Psoas muscle (tissue), 7 donors: ENCODE measurements at regions not wholly inside any gene's neighbourhood (a gene's known extent, or its start where the extent isn't known, plus 50 kb on each side); places are given as distances from the start of the nearest gene placed in this dataset.
A peak's percentile ranks its signal among the peaks of the same experiment; 100 is the strongest.
"Not testable (repeated sequence)": the region's sequence is repeated elsewhere in the genome, so short reads cannot be mapped to it uniquely, and the experiment has no call there.

Experiments
- ATAC-seq, 4 donors: fragments of 200-7000 bp; cut with Tn5 transposase; one replicate each; pipeline ENCODE4 v1.9.1; 2020; ENCODE audit warnings: moderate library complexity in 3 of 4, mild to moderate bottlenecking in 2 of 4
- DNase-seq, 2 donors: peaks; one replicate each; pipeline ENCODE4 v3.0.0-alpha.2; 2020
- H3K27ac ChIP-seq: fragments of 200-600 bp; one replicate; pipeline ENCODE4 v1.8.0; 2022
- H3K27me3 ChIP-seq, 3 donors: fragments of 200-600 bp in 1 of 3; one replicate each; pipeline versions ENCODE4 v1.6.1 to v1.8.0; 2013 to 2022; ENCODE audit warnings: low read length in 2 of 3, mild to moderate bottlenecking in 2 of 3, moderate library complexity in 1 of 3; ENCODE audit not compliant: insufficient read depth in 3 of 3
- H3K36me3 ChIP-seq, 2 donors: fragments of 200-600 bp in 1 of 2; one replicate each; pipeline versions ENCODE4 v1.6.1 to v1.8.0; 2013 to 2022; ENCODE audit warnings: low read depth in 1 of 2, mild to moderate bottlenecking in 1 of 2, moderate library complexity in 1 of 2; ENCODE audit not compliant: insufficient read depth in 1 of 2
- H3K4me1 ChIP-seq: fragments of 200-600 bp; one replicate; pipeline ENCODE4 v1.8.0; 2022
- H3K4me3 ChIP-seq: fragments of 200-600 bp; one replicate; pipeline ENCODE4 v1.8.0; 2022; ENCODE audit warnings: mild to moderate bottlenecking
- H3K9me3 ChIP-seq: fragments of 200-600 bp; one replicate; pipeline ENCODE4 v1.8.0; 2022
- WGBS, 3 donors: extraction: QIAGEN DNeasy Blood & Tissue Kit; methylation state at CpG; one replicate each; pipeline versions ENCODE4 v1.1.6 to v1.1.7; 2013; 5-methylcytosine and 5-hydroxymethylcytosine counted together
- intact Hi-C, 2 donors: fragments of 100-400 bp; cut with DNase I; formaldehyde crosslinking; loops; one replicate each; pipeline versions ENCODE4 v1.11.0 to v1.14.2; 2022
- donor health status: healthy with polysubstance abuse.
- donor health status: DM: no; HTN: no; CAD: no; lungs with moderate emphysema.
- donor health status: Bipolar disorder and iron deficiency.
- donor health status: healthy.
- donor health status: DM: yes; HTN: yes; CAD: no.
- donor health status: DM: no; HTN: no; CAD: no.
- donor health status: DM: yes; HTN: yes; CAD: no.

- H3K36me3 ChIP-seq, H3K27me3 ChIP-seq, H3K9me3 ChIP-seq, H3K4me1 ChIP-seq, intact Hi-C loops, H3K4me3 ChIP-seq: not testable (repeated sequence)
- H3K27ac ChIP-seq = peak overlapping the region; percentile 58
- ATAC-seq (peak; percentile 77 to 86 (median 80)), DNase-seq (peak; percentile 84 to 87)
- WGBS, 3 donors = 21 to 31% (median 27%) methylated on average over 16 to 19 of the region's 19 CpGs
These were observed 137.3 kb upstream of the ZNF469 start for GRCh38 chr16:88245241-88246081.

DNA sequence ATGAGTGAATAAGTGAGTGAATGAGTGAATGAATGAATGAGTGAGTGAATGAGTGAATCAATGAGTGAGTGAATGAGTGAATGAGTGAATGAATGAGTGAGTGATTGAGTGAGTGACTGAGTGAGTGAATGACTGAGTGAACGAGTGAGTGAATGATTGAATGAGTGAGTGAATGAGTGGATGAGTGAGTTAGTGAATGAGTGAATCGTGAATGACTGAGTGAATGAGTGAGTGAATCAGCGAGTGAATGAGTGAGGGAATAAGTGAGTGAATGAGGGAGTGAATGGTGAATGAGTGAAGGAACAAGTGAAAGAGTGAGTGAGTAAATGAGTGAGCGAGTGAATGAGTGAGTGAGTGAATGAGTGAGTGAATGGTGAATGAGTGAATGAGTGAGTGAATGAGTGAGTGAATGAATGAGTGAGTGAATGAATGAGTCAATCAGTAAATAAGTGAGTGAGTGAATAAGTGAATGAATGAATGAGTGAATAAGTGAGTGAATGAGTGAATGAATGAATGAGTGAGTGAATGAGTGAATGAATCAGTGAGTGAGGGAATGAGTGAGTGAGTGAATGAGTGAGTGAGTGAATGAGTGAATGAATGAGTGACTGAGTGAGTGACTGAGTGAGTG is 135.7 kb upstream of the ZNF469 start:
- H3K27ac ChIP-seq, H3K27me3 ChIP-seq, ATAC-seq, H3K4me3 ChIP-seq, intact Hi-C loops, H3K4me1 ChIP-seq, H3K36me3 ChIP-seq, DNase-seq, H3K9me3 ChIP-seq: not testable (repeated sequence)
- WGBS, 3 donors = 96 to 98% (median 98%) methylated on average over 4 of the region's 4 CpGs

DNA sequence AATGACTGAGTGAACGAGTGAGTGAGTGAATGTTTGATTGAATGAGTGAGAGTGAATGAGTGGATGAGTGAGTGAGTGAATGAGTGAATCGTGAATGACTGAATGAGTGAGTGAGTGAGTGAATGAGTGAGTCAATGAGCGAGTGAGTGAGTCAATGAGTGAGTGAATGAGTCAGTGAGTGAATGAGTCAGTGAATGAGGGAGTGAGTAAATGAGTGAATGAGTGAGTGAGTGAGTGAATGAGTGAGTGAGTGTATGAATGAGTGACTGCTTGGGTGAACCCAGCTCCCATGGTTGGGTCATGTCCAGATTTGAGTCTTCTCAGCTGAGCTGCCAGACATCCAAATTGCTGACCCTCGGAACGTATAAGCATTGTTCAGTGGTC is 135.2 kb upstream of the ZNF469 start:
- ATAC-seq = peak in 1 of 4 donors; percentile 30
- H3K36me3 ChIP-seq, H3K27me3 ChIP-seq, intact Hi-C loops, H3K4me1 ChIP-seq, H3K27ac ChIP-seq, H3K9me3 ChIP-seq, DNase-seq, H3K4me3 ChIP-seq: not testable (repeated sequence)
- WGBS, 3 donors = 87 to 88% (median 87%) methylated on average over 5 of the region's 5 CpGs

DNA sequence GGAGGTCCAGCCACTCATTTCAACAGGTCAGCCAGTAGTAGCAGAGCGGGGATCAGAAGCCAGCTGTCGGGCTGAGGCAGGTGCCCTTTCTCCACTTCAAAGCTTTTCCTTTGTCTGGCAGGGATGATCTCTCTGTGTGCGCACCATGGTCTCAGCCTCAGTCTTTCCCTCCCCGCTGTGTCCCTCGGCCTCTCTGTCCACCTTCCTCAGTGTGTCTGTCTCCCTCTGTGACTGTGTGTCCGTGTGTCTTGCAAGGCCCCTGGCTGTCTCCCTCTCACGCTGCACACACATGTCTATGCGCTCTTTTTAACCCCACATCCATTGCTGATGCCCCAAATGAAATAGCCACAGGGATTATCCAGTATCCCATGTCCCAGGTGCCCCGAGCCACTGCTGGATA is 134.0 kb upstream of the ZNF469 start:
- H3K27me3 ChIP-seq, H3K4me1 ChIP-seq, H3K9me3 ChIP-seq, H3K27ac ChIP-seq, intact Hi-C loops, H3K36me3 ChIP-seq, H3K4me3 ChIP-seq, ATAC-seq, DNase-seq: not testable (repeated sequence)
- 87 to 97% (median 90%) methylated on average over 7 to 9 of the region's 9 CpGs for WGBS, 3 donors

DNA sequence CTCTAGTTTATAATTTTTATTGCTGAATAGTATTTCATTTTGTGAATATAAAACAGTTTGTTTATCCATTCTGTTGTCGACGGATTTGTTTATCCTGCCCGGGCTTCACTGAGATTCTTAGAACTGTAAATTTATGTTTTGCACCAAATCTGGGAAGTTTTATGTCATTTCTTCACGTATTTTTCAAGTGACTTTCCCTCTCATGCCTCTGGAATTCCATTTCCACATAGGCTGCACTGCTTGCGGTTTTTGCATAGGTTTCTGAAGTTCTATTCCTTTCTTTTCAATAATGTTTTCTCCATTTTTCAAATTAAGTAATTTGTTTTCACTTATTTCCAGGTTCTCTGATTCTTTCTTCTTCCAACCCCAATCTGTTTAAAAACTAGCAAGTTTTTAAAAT is 132.4 kb upstream of the ZNF469 start:
- H3K36me3 ChIP-seq, ATAC-seq, H3K9me3 ChIP-seq, H3K27me3 ChIP-seq, intact Hi-C loops, DNase-seq, H3K27ac ChIP-seq, H3K4me3 ChIP-seq, H3K4me1 ChIP-seq: not testable (repeated sequence)
- WGBS, 3 donors = 86 to 90% (median 86%) methylated on average over 5 of the region's 5 CpGs

GRCh38 chr16:88252057-88252794 is 130.5 kb upstream of the ZNF469 start:
- H3K27me3 ChIP-seq, H3K36me3 ChIP-seq, intact Hi-C loops, H3K27ac ChIP-seq, ATAC-seq, H3K9me3 ChIP-seq, H3K4me3 ChIP-seq, DNase-seq, H3K4me1 ChIP-seq: not testable (repeated sequence)
- WGBS, 3 donors = 47 to 71% (median 59%) methylated on average over 3 to 4 of the region's 7 CpGs

- H3K4me3 ChIP-seq, intact Hi-C loops, DNase-seq, H3K4me1 ChIP-seq, H3K27ac ChIP-seq, H3K27me3 ChIP-seq, ATAC-seq, H3K36me3 ChIP-seq, H3K9me3 ChIP-seq: not testable (repeated sequence)
- 93 to 100% (median 93%) methylated on average over 2 of the region's 2 CpGs for WGBS, 3 donors
These were observed 124.6 kb upstream of the ZNF469 start for GRCh38 chr16:88258141-88258540.

GRCh38 chr16:88258764-88259525 is 123.8 kb upstream of the ZNF469 start:
- H3K4me3 ChIP-seq, H3K9me3 ChIP-seq, ATAC-seq, H3K4me1 ChIP-seq, H3K36me3 ChIP-seq, intact Hi-C loops, DNase-seq, H3K27me3 ChIP-seq, H3K27ac ChIP-seq: not testable (repeated sequence)
- 47 to 51% (median 48%) methylated on average over 24 to 32 of the region's 32 CpGs for WGBS, 3 donors

- H3K27me3 ChIP-seq, ATAC-seq, H3K27ac ChIP-seq, DNase-seq, intact Hi-C loops, H3K4me3 ChIP-seq, H3K36me3 ChIP-seq, H3K9me3 ChIP-seq, H3K4me1 ChIP-seq: not testable (repeated sequence)
- 77 to 84% (median 82%) methylated on average over 8 to 10 of the region's 10 CpGs for WGBS, 3 donors
These were observed 123.2 kb upstream of the ZNF469 start for GRCh38 chr16:88259538-88259937.

GRCh38 chr16:88260146-88260545 is 122.6 kb upstream of the ZNF469 start:
- ATAC-seq = not testable (repeated sequence)

More at GRCh38 chr16:88260146-88260545, 122.6 kb upstream of the ZNF469 start:
- H3K27ac ChIP-seq, H3K4me1 ChIP-seq, H3K4me3 ChIP-seq, H3K9me3 ChIP-seq, DNase-seq, H3K27me3 ChIP-seq, H3K36me3 ChIP-seq, intact Hi-C loops: not testable (repeated sequence)
- WGBS, 3 donors = 93 to 95% (median 95%) methylated on average over 17 of the region's 17 CpGs
